Caco-2 (cell line): ENCODE measurements at regions not wholly inside any gene's neighbourhood (a gene's known extent, or its start where the extent isn't known, plus 50 kb on each side); places are given as distances from the start of the nearest gene placed in this dataset.
A peak's percentile ranks its signal among the peaks of the same experiment; 100 is the strongest.

Source experiments
- BruUV-seq: library from RNA; stranded (reverse); fragments of 400-500 nt; replicated peaks from 2 replicates; lab custom pipeline; 2021; lab: Mats Ljungman, UMichigan
- CTCF ChIA-PET: fragments of 300-600 bp; sonication (Branson Sonifier 250); formaldehyde crosslinking; loops from one replicate; lab custom pipeline; 2022; ENCODE audit warnings: antibody characterized with exemption; lab: Charles Lee
- POLR2A ChIA-PET: fragments of 300-600 bp; sonication (Branson Sonifier 250); formaldehyde crosslinking; loops from one replicate; lab custom pipeline; 2022; ENCODE audit warnings: antibody characterized with exemption; lab: Charles Lee
- DNase-seq, 2 experiments: peaks; one replicate each; pipeline versions ENCODE4 v3.0.0 to v3.0.0-alpha.2; 2020 to 2022
- H3K27me3 ChIP-seq: replicated peaks from 2 replicates; pipeline ENCODE4 v1.6.0; 2011; ENCODE audit warnings: low read length; ENCODE audit not compliant: control insufficient read depth, insufficient read depth
- H3K36me3 ChIP-seq: 2 replicates; pipeline ENCODE4 v1.5.1; 2011; ENCODE audit warnings: low read length; ENCODE audit not compliant: control insufficient read depth, insufficient read depth
- H3K4me1 ChIP-seq: fragments of 250-450 bp; sonication (Bioruptor Pico); 2 replicates; pipeline ENCODE4 v1.5.1; 2020; ENCODE audit warnings: mild to moderate bottlenecking
- H3K4me3 ChIP-seq: 2 replicates; pipeline ENCODE4 v1.5.1; 2011; ENCODE audit warnings: low read depth, mild to moderate bottlenecking, control low read depth, low read length
- H3K9me3 ChIP-seq: fragments of 250-450 bp; sonication (Bioruptor Pico); 2 replicates; pipeline ENCODE4 v1.5.1; 2020; ENCODE audit warnings: mild to moderate bottlenecking, moderate library complexity
- H3K27ac Mint-ChIP-seq: one replicate; pipeline ENCODE4 v1.8.0; 2022; ENCODE audit warnings: mixed read lengths; ENCODE audit not compliant: unreplicated experiment
- H3K27me3 Mint-ChIP-seq: one replicate; pipeline ENCODE4 v1.8.0; 2022; ENCODE audit warnings: mixed read lengths; ENCODE audit not compliant: insufficient read depth, unreplicated experiment
- H3K36me3 Mint-ChIP-seq: one replicate; pipeline ENCODE4 v1.8.0; 2022; ENCODE audit warnings: mild to moderate bottlenecking, mixed read lengths; ENCODE audit not compliant: insufficient read depth, unreplicated experiment
- H3K4me1 Mint-ChIP-seq: one replicate; pipeline ENCODE4 v1.8.0; 2022; ENCODE audit warnings: low read depth, mixed read lengths; ENCODE audit not compliant: unreplicated experiment
- H3K4me3 Mint-ChIP-seq: one replicate; pipeline ENCODE4 v1.8.0; 2022; ENCODE audit warnings: mild to moderate bottlenecking, moderate library complexity, mixed read lengths; ENCODE audit not compliant: unreplicated experiment
- H3K9me3 Mint-ChIP-seq: one replicate; pipeline ENCODE4 v1.8.0; 2022; ENCODE audit warnings: mixed read lengths; ENCODE audit not compliant: unreplicated experiment
- intact Hi-C: fragments of 100-400 bp; cut with micrococcal nuclease; formaldehyde crosslinking; loops from one replicate; pipeline ENCODE4 v1.10.0; 2022; ENCODE audit not compliant: unreplicated experiment
- TF ChIP-seq, protein P1 (sequence below), 2 experiments: fragments of 200-600 bp in 1 of 2; IDR thresholded peaks; 1 replicate in 1 of 2; 2 replicates in 1 of 2; pipeline versions ENCODE4 v1.5.1 to v1.8.0; 2011 to 2022; ENCODE audit warnings: antibody characterized with exemption in 1 of 2, control low read depth in 1 of 2, inconsistent platforms in 1 of 2, low read depth in 1 of 2, low read length in 1 of 2, mild to moderate bottlenecking in 1 of 2, moderate library complexity in 1 of 2; ENCODE audit not compliant: insufficient read depth in 1 of 2, severe bottlenecking in 1 of 2, unreplicated experiment in 1 of 2

DNA sequence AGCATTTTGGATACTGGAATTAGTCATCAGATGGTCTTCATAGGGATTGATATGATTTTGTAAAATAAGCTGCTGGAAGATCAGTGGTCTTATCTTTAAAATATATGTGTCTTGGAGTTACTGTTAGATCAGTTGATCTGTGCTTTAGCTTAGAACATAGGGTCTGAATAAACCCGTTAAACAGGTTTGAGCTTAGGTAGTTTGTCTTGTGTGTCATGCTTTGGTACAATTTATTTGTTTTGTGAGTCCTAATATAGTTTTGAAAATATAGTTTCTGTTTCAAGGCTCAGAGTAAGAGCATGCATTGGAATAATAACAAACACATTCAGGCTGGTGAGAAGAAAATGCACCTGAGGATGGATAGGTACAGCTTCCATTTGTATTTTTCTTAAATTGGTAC, 505.0 kb downstream of the SLC16A7 start:
- CTCF ChIA-PET, result no interaction called here
- intact Hi-C loops, result loop anchor here (5.0 kb wide), 2 partner anchors 89 to 244 kb away; no protein-coding TSS in a partner anchor
- no peaks in the 10 kb centered on the region for H3K27me3 Mint-ChIP-seq
- peaks cover 14% of the 10 kb centered on the region for H3K4me1 Mint-ChIP-seq
- POLR2A ChIA-PET, result no interaction called here
- H3K9me3 Mint-ChIP-seq, result peaks cover 9% of the 10 kb centered on the region
- no peaks in the 10 kb centered on the region for H3K36me3 Mint-ChIP-seq
- no peak overlapping the region for H3K4me3 ChIP-seq
- no peaks in the 10 kb centered on the region for H3K36me3 ChIP-seq
- peak overlapping the region; percentile 10 for H3K4me3 Mint-ChIP-seq
- DNase-seq, result no peak
- H3K27ac Mint-ChIP-seq, result no peak overlapping the region
- TF ChIP-seq, protein P1, sequence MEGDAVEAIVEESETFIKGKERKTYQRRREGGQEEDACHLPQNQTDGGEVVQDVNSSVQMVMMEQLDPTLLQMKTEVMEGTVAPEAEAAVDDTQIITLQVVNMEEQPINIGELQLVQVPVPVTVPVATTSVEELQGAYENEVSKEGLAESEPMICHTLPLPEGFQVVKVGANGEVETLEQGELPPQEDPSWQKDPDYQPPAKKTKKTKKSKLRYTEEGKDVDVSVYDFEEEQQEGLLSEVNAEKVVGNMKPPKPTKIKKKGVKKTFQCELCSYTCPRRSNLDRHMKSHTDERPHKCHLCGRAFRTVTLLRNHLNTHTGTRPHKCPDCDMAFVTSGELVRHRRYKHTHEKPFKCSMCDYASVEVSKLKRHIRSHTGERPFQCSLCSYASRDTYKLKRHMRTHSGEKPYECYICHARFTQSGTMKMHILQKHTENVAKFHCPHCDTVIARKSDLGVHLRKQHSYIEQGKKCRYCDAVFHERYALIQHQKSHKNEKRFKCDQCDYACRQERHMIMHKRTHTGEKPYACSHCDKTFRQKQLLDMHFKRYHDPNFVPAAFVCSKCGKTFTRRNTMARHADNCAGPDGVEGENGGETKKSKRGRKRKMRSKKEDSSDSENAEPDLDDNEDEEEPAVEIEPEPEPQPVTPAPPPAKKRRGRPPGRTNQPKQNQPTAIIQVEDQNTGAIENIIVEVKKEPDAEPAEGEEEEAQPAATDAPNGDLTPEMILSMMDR (IDR thresholded peaks at IDR 0.05; ENCODE audit: insufficient read depth in 1 of 2, low read depth in 1 of 2, low read length in 1 of 2, severe bottlenecking in 1 of 2, unreplicated experiment in 1 of 2), result no peak
- H3K4me1 ChIP-seq, result peaks cover 27% of the 10 kb centered on the region
- BruUV-seq, result no TSS peak
- 0 out of 2 replicates have a peak, but pooled peaks cover 10% of the 10 kb centered on the region for H3K9me3 ChIP-seq
- no peaks in the 10 kb centered on the region for H3K27me3 ChIP-seq

DNA sequence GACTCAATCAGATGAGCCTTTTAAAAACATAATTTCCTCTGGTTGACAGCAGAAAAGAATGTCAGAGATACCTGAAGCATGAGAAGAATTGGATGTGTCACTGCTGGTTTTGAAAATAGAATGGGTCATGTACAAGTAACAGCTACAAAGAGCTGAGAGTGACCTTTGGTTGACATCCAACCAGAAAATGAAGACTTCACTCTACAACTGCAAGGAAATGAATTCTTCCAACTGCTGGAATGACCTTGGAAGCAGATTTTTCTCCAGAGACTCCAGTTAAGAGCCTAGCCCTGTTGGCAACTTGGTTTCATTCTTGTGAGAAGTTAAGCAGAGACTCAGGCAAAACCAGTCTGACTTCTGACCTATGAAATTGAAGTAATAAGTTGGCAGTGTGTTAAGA, 505.9 kb downstream of the SLC16A7 start:
- H3K27me3 Mint-ChIP-seq, result no peaks in the 10 kb centered on the region
- TF ChIP-seq, protein P1 (IDR thresholded peaks at IDR 0.05; ENCODE audit: insufficient read depth in 1 of 2, low read depth in 1 of 2, low read length in 1 of 2, severe bottlenecking in 1 of 2, unreplicated experiment in 1 of 2), result no peak
- peak in 1 of 2 experiments; percentile 13 for DNase-seq
- no peaks in the 10 kb centered on the region for H3K36me3 Mint-ChIP-seq
- no peak overlapping the region for H3K4me3 Mint-ChIP-seq
- peak overlapping the region; percentile 50 for H3K27ac Mint-ChIP-seq
- Histone ChIP-seq H3K27me3 (no peaks in the 10 kb centered on the region), H3K36me3 (no peaks in the 10 kb centered on the region), H3K9me3 (0 out of 2 replicates have a peak, but pooled peaks cover 10% of the 10 kb centered on the region), H3K4me3 (no peak overlapping the region), H3K4me1 (peaks cover 27% of the 10 kb centered on the region)
- peaks cover 9% of the 10 kb centered on the region for H3K9me3 Mint-ChIP-seq
- CTCF ChIA-PET, result no interaction called here
- no TSS peak for BruUV-seq
- H3K4me1 Mint-ChIP-seq, result peaks cover 14% of the 10 kb centered on the region
- intact Hi-C loops, result loop anchor here (5.0 kb wide), 2 partner anchors 89 to 244 kb away; no protein-coding TSS in a partner anchor
- POLR2A ChIA-PET, result no interaction called here

GRCh38 chr12:60106214-60106613, 510.4 kb downstream of the SLC16A7 start:
- POLR2A ChIA-PET, result no interaction called here
- intact Hi-C loops, result loop anchor here (1.0 kb wide), 1 partner anchor 388 kb away; no protein-coding TSS in a partner anchor
- Mint-ChIP-seq H3K9me3 (peaks cover 9% of the 10 kb centered on the region), H3K4me3 (no peak overlapping the region), H3K27ac (no peak overlapping the region), H3K36me3 (no peaks in the 10 kb centered on the region), H3K27me3 (no peaks in the 10 kb centered on the region), H3K4me1 (peaks cover 7% of the 10 kb centered on the region)
- no peaks in the 10 kb centered on the region for H3K36me3 ChIP-seq
- no TSS peak for BruUV-seq
- TF ChIP-seq, protein P1 (IDR thresholded peaks at IDR 0.05; ENCODE audit: insufficient read depth in 1 of 2, low read depth in 1 of 2, low read length in 1 of 2, severe bottlenecking in 1 of 2, unreplicated experiment in 1 of 2), result no peak
- no peaks in the 10 kb centered on the region for H3K27me3 ChIP-seq
- no peaks in the 10 kb centered on the region for H3K9me3 ChIP-seq
- H3K4me3 ChIP-seq, result no peak overlapping the region
- DNase-seq, result no peak
- CTCF ChIA-PET, result interaction anchor here (1.4 kb wide), 1 partner anchor 388 kb away, joined by 4 read pairs; no protein-coding TSS in a partner anchor
- peaks cover 10% of the 10 kb centered on the region for H3K4me1 ChIP-seq
